Heart left ventricle (tissue), 16 donors: ENCODE measurements at regions not wholly inside any gene's neighbourhood (a gene's known extent, or its start where the extent isn't known, plus 50 kb on each side); places are given as distances from the start of the nearest gene placed in this dataset.

Experiments used
- ATAC-seq, 4 donors: fragments of 200-7000 bp; cut with Tn5 transposase; one replicate each; pipeline ENCODE4 v1.9.1; 2020 to 2022; ENCODE audit warnings: moderate library complexity in 4 of 4, mild to moderate bottlenecking in 3 of 4, moderate number of reproducible peaks in 1 of 4
- DNase-seq, 5 donors: peaks; one replicate each; pipeline ENCODE4 v3.0.0-alpha.2; 2020
- H3K27ac ChIP-seq, 12 donors: fragments of 200-600 bp; sonication (generic) in 4 of 12; one replicate each; pipeline versions ENCODE4 v1.5.0 to v1.8.0; 2016 to 2022; ENCODE audit warnings: mild to moderate bottlenecking in 2 of 12
- H3K27me3 ChIP-seq, 9 donors: fragments of 200-600 bp; sonication (generic) in 2 of 9; one replicate each; pipeline versions ENCODE4 v1.5.1 to v1.8.0; 2016 to 2022; ENCODE audit warnings: mild to moderate bottlenecking in 3 of 9
- H3K36me3 ChIP-seq, 9 donors: fragments of 200-600 bp; sonication (generic) in 2 of 9; one replicate each; pipeline versions ENCODE4 v1.5.0 to v1.8.0; 2018 to 2022; ENCODE audit warnings: mild to moderate bottlenecking in 2 of 9
- H3K4me1 ChIP-seq, 12 donors: fragments of 200-600 bp; sonication (generic) in 4 of 12; one replicate each; pipeline versions ENCODE4 v1.5.0 to v1.8.0; 2016 to 2022; ENCODE audit warnings: mild to moderate bottlenecking in 3 of 12
- H3K4me3 ChIP-seq, 12 donors: fragments of 200-600 bp; sonication (generic) in 4 of 12; one replicate each; pipeline versions ENCODE4 v1.5.0 to v1.8.0; 2017 to 2022; ENCODE audit warnings: mild to moderate bottlenecking in 9 of 12, moderate library complexity in 4 of 12
- H3K9me3 ChIP-seq, 12 donors: fragments of 200-600 bp; sonication (generic) in 4 of 12; one replicate each; pipeline versions ENCODE4 v1.5.0 to v1.8.0; 2016 to 2022; ENCODE audit warnings: mild to moderate bottlenecking in 1 of 12
- POLR2A ChIP-seq, 2 donors: fragments of 450-650 bp; IDR thresholded peaks; one replicate each; pipeline ENCODE4 v1.6.1; 2017; ENCODE audit warnings: antibody characterized with exemption in 2 of 2, mild to moderate bottlenecking in 2 of 2, moderate library complexity in 2 of 2
- WGBS, 4 donors: extraction: QIAGEN DNeasy Blood & Tissue Kit in 2 of 4; methylation state at CpG; one replicate each; pipeline versions ENCODE4 v1.1.5 to v1.1.7; 2013 to 2018; 5-methylcytosine and 5-hydroxymethylcytosine counted together
- intact Hi-C, 10 donors: fragments of 100-400 bp; cut with DNase I; formaldehyde crosslinking; loops; one replicate each; pipeline versions ENCODE4 v1.11.1 to v1.14.2; 2022
- TF ChIP-seq, protein P1 (sequence below), 12 donors: fragments of 200-600 bp; sonication (generic) in 4 of 12; IDR thresholded peaks; one replicate each; pipeline versions ENCODE4 v1.5.0 to v1.8.0; 2018 to 2022; ENCODE audit warnings: antibody characterized with exemption in 12 of 12, mild to moderate bottlenecking in 5 of 12
- donor health status: ischemic (EF 13 %, LVEDD 7.1; RV severe dilation, severe dysfunction).
- donor health status: healthy with polysubstance abuse.
- donor health status: DM: no; HTN: yes; CAD: no.
- donor health status: DM: no; HTN: no; CAD: no.
- donor health status: ischemic (EF 25% LVEDD 6.9; RV normal size, moderate dysfunction).
- donor health status: ischemic (EF 25% LVEDD 5.7; RV mildly dilated, moderate dysfunction).
- donor health status: healthy.
- donor health status: DM: yes; HTN: yes; CAD: no.
- donor health status: ischemic (EF 35%, LVEDD 5.7; RV mildly dilated, moderate dysfunction).
- donor health status: nonischemic (EF 11% LVEDD 7.7; RV severe dilation, severe dysfunction).
- donor health status: DM: yes; HTN: yes; CAD: no.
- donor health status: PGD.
- donor health status: ischemic (EF 29% LVEDD 5.4; RV normal size, mild dysfunction).
- donor health status: nonischemic (EF 23%, LVEDD 6.1; RV moderate dilation, normal function).

GRCh38 chr3:188037195-188037718 is 116.7 kb upstream of the LPP start:
- Histone ChIP-seq H3K4me1 (peaks cover 0 to 24% (median 1%) of the 10 kb centered on the region in 12 donors), H3K4me3 (peak overlapping the region in 3 of 12 donors; percentile 7 to 34 (median 26)), H3K27me3 (no peaks in the 10 kb centered on the region), H3K36me3 (no peaks in the 10 kb centered on the region), H3K27ac (peak overlapping the region in 9 of 12 donors; percentile 19 to 67 (median 57)), H3K9me3 (no peaks in the 10 kb centered on the region)
- ATAC-seq (peak; percentile 71 to 85 (median 82)), DNase-seq (peak in 2 of 5 donors; percentile 36 to 40)
- intact Hi-C loops = loop anchor here in 5 of 10 donors (1.0 to 10.0 kb wide), 5 partner anchors 55 to 292 kb away; partner anchors contain the start of gene BCL6 (in 3 of the 5)
- no peak for TF ChIP-seq POLR2A (IDR thresholded peaks at IDR 0.05)
- TF ChIP-seq, protein P1, sequence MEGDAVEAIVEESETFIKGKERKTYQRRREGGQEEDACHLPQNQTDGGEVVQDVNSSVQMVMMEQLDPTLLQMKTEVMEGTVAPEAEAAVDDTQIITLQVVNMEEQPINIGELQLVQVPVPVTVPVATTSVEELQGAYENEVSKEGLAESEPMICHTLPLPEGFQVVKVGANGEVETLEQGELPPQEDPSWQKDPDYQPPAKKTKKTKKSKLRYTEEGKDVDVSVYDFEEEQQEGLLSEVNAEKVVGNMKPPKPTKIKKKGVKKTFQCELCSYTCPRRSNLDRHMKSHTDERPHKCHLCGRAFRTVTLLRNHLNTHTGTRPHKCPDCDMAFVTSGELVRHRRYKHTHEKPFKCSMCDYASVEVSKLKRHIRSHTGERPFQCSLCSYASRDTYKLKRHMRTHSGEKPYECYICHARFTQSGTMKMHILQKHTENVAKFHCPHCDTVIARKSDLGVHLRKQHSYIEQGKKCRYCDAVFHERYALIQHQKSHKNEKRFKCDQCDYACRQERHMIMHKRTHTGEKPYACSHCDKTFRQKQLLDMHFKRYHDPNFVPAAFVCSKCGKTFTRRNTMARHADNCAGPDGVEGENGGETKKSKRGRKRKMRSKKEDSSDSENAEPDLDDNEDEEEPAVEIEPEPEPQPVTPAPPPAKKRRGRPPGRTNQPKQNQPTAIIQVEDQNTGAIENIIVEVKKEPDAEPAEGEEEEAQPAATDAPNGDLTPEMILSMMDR (IDR thresholded peaks at IDR 0.05) = peak in 11 of 12 donors; percentile 26 to 64 (median 49)
- 28 to 42% (median 34%) methylated on average over 5 of the region's 5 CpGs for WGBS, 4 donors

- Histone ChIP-seq H3K4me1 (peaks cover 0 to 27% (median 1%) of the 10 kb centered on the region in 12 donors), H3K9me3 (no peaks in the 10 kb centered on the region), H3K27me3 (no peaks in the 10 kb centered on the region), H3K4me3 (no peak overlapping the region), H3K27ac (no peak overlapping the region), H3K36me3 (no peaks in the 10 kb centered on the region)
- peak in 1 of 4 donors; percentile 16 for ATAC-seq
- DNase-seq = no peak
- TF ChIP-seq, protein P1 (IDR thresholded peaks at IDR 0.05) = no peak
- no peak for TF ChIP-seq POLR2A (IDR thresholded peaks at IDR 0.05)
- intact Hi-C loops = loop anchor here in 5 of 10 donors (1.0 to 10.0 kb wide), 5 partner anchors 56 to 293 kb away; partner anchors contain the start of gene BCL6 (in 3 of the 5)
- 75 to 91% (median 87%) methylated on average over 6 of the region's 6 CpGs for WGBS, 4 donors
Measured at GRCh38 chr3:188037965-188038581, 115.9 kb upstream of the LPP start.

GRCh38 chr3:188041193-188041592 is 112.8 kb upstream of the LPP start:
- TF ChIP-seq POLR2A (IDR thresholded peaks at IDR 0.05) = no peak
- TF ChIP-seq, protein P1 (IDR thresholded peaks at IDR 0.05) = no peak
- intact Hi-C loops = loop anchor here in 3 of 10 donors (10.0 kb wide), 4 partner anchors 286 to 914 kb away; partner anchors contain the start of gene BCL6 (in 1 of the 3)
- Histone ChIP-seq H3K36me3 (no peaks in the 10 kb centered on the region), H3K4me1 (peaks cover 0 to 22% (median 1%) of the 10 kb centered on the region in 12 donors), H3K9me3 (no peaks in the 10 kb centered on the region), H3K27me3 (no peaks in the 10 kb centered on the region), H3K27ac (no peak overlapping the region), H3K4me3 (no peak overlapping the region)
- no peak for DNase-seq
- WGBS, 4 donors = 88 to 94% (median 91%) methylated on average over 1 of the region's 1 CpG
- no peak for ATAC-seq

DNA sequence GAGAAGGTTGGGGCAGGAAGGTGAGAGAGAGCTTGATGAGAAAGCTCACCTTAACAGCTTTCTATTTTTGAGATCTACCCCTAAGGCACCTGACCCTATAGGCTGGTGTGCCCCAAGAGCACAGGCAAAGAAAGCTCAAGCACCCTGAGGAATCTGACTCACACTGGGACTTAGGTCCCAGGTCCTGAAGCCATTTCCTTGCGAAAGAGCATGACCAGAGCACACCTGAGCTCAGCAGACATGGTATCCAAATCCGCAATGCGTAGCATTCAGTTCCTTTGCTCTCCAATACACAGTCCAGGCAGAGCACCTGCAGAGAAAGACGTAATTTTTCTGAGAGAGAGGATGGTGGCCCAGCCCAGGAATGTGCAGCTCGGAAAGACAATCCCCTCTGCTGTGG is 112.1 kb upstream of the LPP start:
- intact Hi-C loops = loop anchor here in 3 of 10 donors (10.0 kb wide), 4 partner anchors 287 to 913 kb away; partner anchors contain the start of gene BCL6 (in 1 of the 3)
- Histone ChIP-seq H3K27ac (peak overlapping the region in 1 of 12 donors; percentile 8), H3K9me3 (no peaks in the 10 kb centered on the region), H3K36me3 (no peaks in the 10 kb centered on the region), H3K4me1 (peaks cover 0 to 17% (median 1%) of the 10 kb centered on the region in 12 donors), H3K4me3 (no peak overlapping the region), H3K27me3 (no peaks in the 10 kb centered on the region)
- TF ChIP-seq, protein P1 (IDR thresholded peaks at IDR 0.05) = no peak
- TF ChIP-seq POLR2A (IDR thresholded peaks at IDR 0.05) = no peak
- WGBS, 4 donors = 93 to 95% (median 94%) methylated on average over 5 of the region's 5 CpGs
- DNase-seq (no peak), ATAC-seq (peak in 1 of 4 donors; percentile 23)
